Gastroesophageal sphincter (tissue), 3 donors: ENCODE measurements at regions not wholly inside any gene's neighbourhood (a gene's known extent, or its start where the extent isn't known, plus 50 kb on each side); places are given as distances from the start of the nearest gene placed in this dataset.
"Not testable (repeated sequence)": the region's sequence is repeated elsewhere in the genome, so short reads cannot be mapped to it uniquely, and the experiment has no call there.

Experiments
- CTCF ChIP-seq, 4 experiments: fragments of 200-600 bp in 2 of 4; fragments of 450-650 bp in 2 of 4; sonication (generic) in 1 of 4; IDR thresholded peaks; one replicate each; pipeline ENCODE4 v1.5.1; 2017 to 2019; ENCODE audit warnings: antibody characterized with exemption in 4 of 4, mild to moderate bottlenecking in 2 of 4, moderate library complexity in 2 of 4
- EP300 ChIP-seq: sonication (generic); formaldehyde crosslinking; IDR thresholded peaks from one replicate; pipeline ENCODE4 v1.6.1; 2017; ENCODE audit warnings: antibody characterized with exemption, mild to moderate bottlenecking
- POLR2A ChIP-seq, 2 donors: fragments of 450-650 bp; IDR thresholded peaks; one replicate each; pipeline ENCODE4 v1.6.1; 2017; ENCODE audit warnings: antibody characterized with exemption in 2 of 2, mild to moderate bottlenecking in 2 of 2, moderate library complexity in 1 of 2
- POLR2AphosphoS5 ChIP-seq: sonication (generic); formaldehyde crosslinking; IDR thresholded peaks from one replicate; pipeline ENCODE4 v1.6.1; 2017; ENCODE audit warnings: antibody characterized with exemption

- not testable (repeated sequence) for TF ChIP-seq CTCF (IDR thresholded peaks at IDR 0.05); POLR2A (IDR thresholded peaks at IDR 0.05); POLR2AphosphoS5; EP300
Observed at GRCh38 chr7:149628361-149629149, 130.9 kb upstream of the ZNF746 start.
